Inflammatory macrophage (primary cell): ENCODE measurements at regions not wholly inside any gene's neighbourhood (a gene's known extent, or its start where the extent isn't known, plus 50 kb on each side); places are given as distances from the start of the nearest gene placed in this dataset.

ENCODE experiments used
- DNase-seq, 2 donors: peaks; one replicate each; pipeline ENCODE4 v3.0.0-alpha.2; 2020 to 2022

- DNase-seq = no peak
Measured at GRCh38 chr15:37165395-37165794, 65.0 kb upstream of the MEIS2 start.

GRCh38 chr15:37166402-37166801 lies 66.1 kb upstream of the MEIS2 start:
- DNase-seq = no peak

- no peak for DNase-seq
Measured at GRCh38 chr15:37181339-37181738, 81.0 kb upstream of the MEIS2 start.

GRCh38 chr15:37199545-37199944 lies 99.2 kb upstream of the MEIS2 start:
- no peak for DNase-seq

- DNase-seq = no peak
Measured at GRCh38 chr15:37203050-37203449, 102.7 kb upstream of the MEIS2 start.

- DNase-seq = no peak
Measured at GRCh38 chr15:37204692-37205091, 104.3 kb upstream of the MEIS2 start.

GRCh38 chr15:37206690-37207089 lies 106.3 kb upstream of the MEIS2 start:
- DNase-seq = no peak

- no peak for DNase-seq
Measured at GRCh38 chr15:37208146-37209040, 108.0 kb upstream of the MEIS2 start.

- DNase-seq = no peak
Measured at GRCh38 chr15:37209041-37209363, 108.7 kb upstream of the MEIS2 start.

GRCh38 chr15:37217567-37217966 lies 117.2 kb upstream of the MEIS2 start:
- DNase-seq = no peak

GRCh38 chr15:37218351-37218916 lies 118.1 kb upstream of the MEIS2 start:
- DNase-seq = no peak

GRCh38 chr15:37219211-37219701 lies 118.9 kb upstream of the MEIS2 start:
- no peak for DNase-seq

- no peak for DNase-seq
Measured at GRCh38 chr15:37220949-37221670, 120.8 kb upstream of the MEIS2 start.

- no peak for DNase-seq
Measured at GRCh38 chr15:37221671-37222145, 121.4 kb upstream of the MEIS2 start.

- DNase-seq = no peak
Measured at GRCh38 chr15:37223089-37223488, 122.7 kb upstream of the MEIS2 start.

- DNase-seq = no peak
Measured at GRCh38 chr15:37229855-37230619, 129.7 kb upstream of the MEIS2 start.

- DNase-seq = no peak
Measured at GRCh38 chr15:37245358-37245757, 145.0 kb upstream of the MEIS2 start.

GRCh38 chr15:37246065-37246464 lies 145.7 kb upstream of the MEIS2 start:
- DNase-seq = no peak

GRCh38 chr15:37246856-37247255 lies 146.5 kb upstream of the MEIS2 start:
- DNase-seq = no peak

- no peak for DNase-seq
Measured at GRCh38 chr15:37249249-37249648, 148.9 kb upstream of the MEIS2 start.

- DNase-seq = no peak
Measured at GRCh38 chr15:37252530-37252929, 152.2 kb upstream of the MEIS2 start.

GRCh38 chr15:37253877-37254276 lies 153.5 kb upstream of the MEIS2 start:
- DNase-seq = no peak

- no peak for DNase-seq
Measured at GRCh38 chr15:37260255-37260654, 159.9 kb upstream of the MEIS2 start.
